NCI-H2196 treated with DMSO at 0.1 percent for 48 hours (cell line): ENCODE measurements at regions not wholly inside any gene's neighbourhood (a gene's known extent, or its start where the extent isn't known, plus 50 kb on each side); places are given as distances from the start of the nearest gene placed in this dataset.
"Not testable (repeated sequence)": the region's sequence is repeated elsewhere in the genome, so short reads cannot be mapped to it uniquely, and the experiment has no call there.

Experiments used
- DNase-seq: peaks from one replicate; lab custom pipeline; 2025; ENCODE audit not compliant: unreplicated experiment; lab: John Stamatoyannopoulos, UW

- DNase-seq = not testable (repeated sequence)
These were observed 278.6 kb upstream of the MAP2 start for GRCh38 chr2:209145220-209145691.

- DNase-seq = no peak
These were observed 277.7 kb upstream of the MAP2 start for GRCh38 chr2:209145941-209146681.

GRCh38 chr2:209146682-209147320 lies 277.0 kb upstream of the MAP2 start:
- no peak for DNase-seq

GRCh38 chr2:209147981-209148380 lies 275.9 kb upstream of the MAP2 start:
- DNase-seq = no peak

- DNase-seq = no peak
These were observed 262.9 kb upstream of the MAP2 start for GRCh38 chr2:209160800-209161588.

- no peak for DNase-seq
These were observed 261.7 kb upstream of the MAP2 start for GRCh38 chr2:209162129-209162528.

- no peak for DNase-seq
These were observed 241.9 kb upstream of the MAP2 start for GRCh38 chr2:209181984-209182383.

- DNase-seq = not testable (repeated sequence)
These were observed 237.0 kb upstream of the MAP2 start for GRCh38 chr2:209186886-209187285.

GRCh38 chr2:209189893-209190292 lies 234.0 kb upstream of the MAP2 start:
- DNase-seq = no peak

- DNase-seq = no peak
These were observed 232.7 kb upstream of the MAP2 start for GRCh38 chr2:209191139-209191538.

- no peak for DNase-seq
These were observed 229.1 kb upstream of the MAP2 start for GRCh38 chr2:209194717-209195116.

GRCh38 chr2:209208211-209208610 lies 215.6 kb upstream of the MAP2 start:
- no peak for DNase-seq

- DNase-seq = no peak
These were observed 213.9 kb upstream of the MAP2 start for GRCh38 chr2:209209943-209210342.

GRCh38 chr2:209230560-209230959 lies 193.3 kb upstream of the MAP2 start:
- no peak for DNase-seq

GRCh38 chr2:209236377-209236776 lies 187.5 kb upstream of the MAP2 start:
- no peak for DNase-seq

GRCh38 chr2:209238765-209239584 lies 184.9 kb upstream of the MAP2 start:
- no peak for DNase-seq

- DNase-seq = no peak
These were observed 184.3 kb upstream of the MAP2 start for GRCh38 chr2:209239585-209239938.

- DNase-seq = no peak
These were observed 183.6 kb upstream of the MAP2 start for GRCh38 chr2:209240204-209240603.

GRCh38 chr2:209253544-209253943 lies 170.3 kb upstream of the MAP2 start:
- no peak for DNase-seq

GRCh38 chr2:209259767-209260166 lies 164.1 kb upstream of the MAP2 start:
- no peak for DNase-seq

GRCh38 chr2:209260281-209260680 lies 163.6 kb upstream of the MAP2 start:
- DNase-seq = no peak
